ENCODE measurements at regions not wholly inside any gene's neighbourhood (a gene's known extent, or its start where the extent isn't known, plus 50 kb on each side); places are given as distances from the start of the nearest gene placed in this dataset.

- in situ Hi-C loops (cut with MboI; ENCODE audit: low sequenced_read_pairs) (no loop called here), dilution Hi-C loops (cut with HindIII; ENCODE audit: low sequenced_read_pairs, unreplicated experiment) (no loop called here), intact Hi-C loops (cut with micrococcal nuclease) (no loop called here)
- Histone ChIP-seq H2AFZ (replicated peaks; ENCODE audit: low read length, poor library complexity) (no peak overlapping the region), H3K18ac (ENCODE audit: low read depth, low read length) (no peak overlapping the region), H3K4me1 (ENCODE audit: control insufficient read depth, insufficient read depth, low read length) (no peaks in the 10 kb centered on the region), H3K56ac (ENCODE audit: extremely low read depth, insufficient read depth, low read length) (no peak overlapping the region), H3K79me1 (ENCODE audit: low read depth in 1 of 2, low read length in 2 of 2) (no peaks in the 10 kb centered on the region), H2AK9ac (replicated peaks; ENCODE audit: low read depth, low read length, poor library complexity) (no peak overlapping the region), H3K9me1 (ENCODE audit: insufficient read depth, low read length) (no peaks in the 10 kb centered on the region), H4K20me1 (ENCODE audit: insufficient read depth, low read length) (no peaks in the 10 kb centered on the region), H3K14ac (replicated peaks; ENCODE audit: low read depth, low read length) (no peak overlapping the region), H3K23ac (ENCODE audit: low read depth, low read length) (no peak overlapping the region), H2BK15ac (ENCODE audit: low read depth, low read length) (no peak overlapping the region), H4K5ac (ENCODE audit: low read depth, low read length) (no peak overlapping the region), H2BK5ac (ENCODE audit: low read depth, low read length, poor library complexity, severe bottlenecking) (no peak overlapping the region), H3K4me3 (ENCODE audit: insufficient read depth, low read depth, low read length) (no peak overlapping the region), H3K9ac (ENCODE audit: low read depth, low read length) (no peak overlapping the region), H2BK20ac (ENCODE audit: low read depth, low read length) (no peak overlapping the region), H3K4me2 (ENCODE audit: low read depth, low read length) (no peak overlapping the region), H2AK5ac (ENCODE audit: low read depth, low read length) (no peak overlapping the region), H4K91ac (ENCODE audit: insufficient read depth, low read depth, low read length) (no peak overlapping the region), H3K36me3 (ENCODE audit: control insufficient read depth, insufficient read depth, low read length) (no peaks in the 10 kb centered on the region), H4K8ac (ENCODE audit: low read depth in 2 of 2, low read length in 2 of 2) (no peak overlapping the region), H3K27ac (ENCODE audit: insufficient read depth, low read length) (no peak overlapping the region), H3K9me3 (ENCODE audit: control insufficient read depth, insufficient read depth, low read length) (no peaks in the 10 kb centered on the region), H3K27me3 (ENCODE audit: control insufficient read depth, insufficient read depth, low read length) (peaks cover 8% of the 10 kb centered on the region), H3K4ac (ENCODE audit: low read depth, low read length) (no peak overlapping the region), H2BK120ac (ENCODE audit: low read depth, low read length) (no peak overlapping the region)
- no peak for ATAC-seq (ENCODE audit: low read depth)
- DNase-seq: no peak
- POLR2A ChIA-PET (ENCODE audit: unreplicated experiment): no interaction called here
- WGBS, 2 experiments (ENCODE audit: extremely low coverage in 2 of 2, insufficient read length in 1 of 2): no CpG with 5 or more reads among the region's 3 CpGs
- TF ChIP-seq POLR2A (IDR thresholded peaks at IDR 0.05; ENCODE audit: low read depth, low read length) (no peak), BHLHE40 (IDR thresholded peaks at IDR 0.05; ENCODE audit: low read depth, low read length) (no peak), RFX5 (IDR thresholded peaks at IDR 0.05; ENCODE audit: low read depth, low read length) (no peak), NFE2L2 (IDR thresholded peaks at IDR 0.05; ENCODE audit: low read depth, low read length) (no peak), RAD21 (IDR thresholded peaks at IDR 0.05; ENCODE audit: low read length) (no peak)
- no TSS peak for BruUV-seq (replicated peaks)
- CTCF ChIA-PET: no interaction called here
These were observed 61.0 kb upstream of the RFC3 start for GRCh38 chr13:33756929-33757328.

All from IMR-90 (cell line).